ENCODE measurements at regions not wholly inside any gene's neighbourhood (a gene's known extent, or its start where the extent isn't known, plus 50 kb on each side); places are given as distances from the start of the nearest gene placed in this dataset.

DNA sequence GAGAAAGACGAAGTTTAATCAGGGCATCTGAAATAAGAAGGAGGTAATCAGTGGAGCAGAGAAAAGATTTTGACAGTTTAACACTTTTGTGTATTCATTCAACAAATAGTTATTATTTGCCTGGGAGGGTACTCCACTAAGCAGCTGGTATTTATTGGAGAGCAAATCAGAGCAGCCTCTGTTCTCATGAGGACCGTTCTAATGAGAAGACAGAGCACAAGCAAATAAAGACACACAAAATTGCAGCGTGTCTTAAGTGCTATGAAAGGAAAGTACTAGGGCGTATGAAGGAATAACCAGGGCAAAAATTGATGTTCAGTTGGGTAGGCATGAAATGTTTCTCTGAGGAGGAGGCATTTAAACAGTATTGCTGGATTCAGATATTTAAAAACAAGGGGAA is 302.9 kb upstream of the RARB start:
- TF ChIP-seq, protein P1, sequence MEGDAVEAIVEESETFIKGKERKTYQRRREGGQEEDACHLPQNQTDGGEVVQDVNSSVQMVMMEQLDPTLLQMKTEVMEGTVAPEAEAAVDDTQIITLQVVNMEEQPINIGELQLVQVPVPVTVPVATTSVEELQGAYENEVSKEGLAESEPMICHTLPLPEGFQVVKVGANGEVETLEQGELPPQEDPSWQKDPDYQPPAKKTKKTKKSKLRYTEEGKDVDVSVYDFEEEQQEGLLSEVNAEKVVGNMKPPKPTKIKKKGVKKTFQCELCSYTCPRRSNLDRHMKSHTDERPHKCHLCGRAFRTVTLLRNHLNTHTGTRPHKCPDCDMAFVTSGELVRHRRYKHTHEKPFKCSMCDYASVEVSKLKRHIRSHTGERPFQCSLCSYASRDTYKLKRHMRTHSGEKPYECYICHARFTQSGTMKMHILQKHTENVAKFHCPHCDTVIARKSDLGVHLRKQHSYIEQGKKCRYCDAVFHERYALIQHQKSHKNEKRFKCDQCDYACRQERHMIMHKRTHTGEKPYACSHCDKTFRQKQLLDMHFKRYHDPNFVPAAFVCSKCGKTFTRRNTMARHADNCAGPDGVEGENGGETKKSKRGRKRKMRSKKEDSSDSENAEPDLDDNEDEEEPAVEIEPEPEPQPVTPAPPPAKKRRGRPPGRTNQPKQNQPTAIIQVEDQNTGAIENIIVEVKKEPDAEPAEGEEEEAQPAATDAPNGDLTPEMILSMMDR (conservative IDR thresholded peaks at IDR 0.05; ENCODE audit: low read length): no peak
- no peak overlapping the region for H3K4me3 ChIP-seq (ENCODE audit: low read length)
- no peak for DNase-seq (ENCODE audit: low read depth)

DNA sequence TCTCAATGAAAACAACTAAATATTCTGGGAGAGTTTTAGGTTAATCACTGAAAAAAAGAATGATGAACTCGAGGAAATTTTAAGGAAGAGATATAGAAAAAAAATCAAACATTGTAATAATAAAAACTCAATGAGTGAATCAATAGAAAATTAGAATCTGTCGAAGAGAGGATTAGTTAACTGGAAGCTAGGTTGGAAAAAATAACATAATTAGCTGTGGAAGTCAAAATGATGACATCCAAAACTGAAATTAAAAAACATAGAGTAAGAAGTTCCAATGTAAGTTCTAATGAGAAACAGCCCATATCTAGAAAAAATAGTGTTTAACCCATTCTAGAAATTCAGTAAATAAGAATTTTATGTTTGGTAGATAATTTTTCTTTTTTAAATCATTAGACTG is 299.3 kb upstream of the RARB start:
- no peak for DNase-seq (ENCODE audit: low read depth)
- H3K4me3 ChIP-seq (ENCODE audit: low read length): no peak overlapping the region

DNA sequence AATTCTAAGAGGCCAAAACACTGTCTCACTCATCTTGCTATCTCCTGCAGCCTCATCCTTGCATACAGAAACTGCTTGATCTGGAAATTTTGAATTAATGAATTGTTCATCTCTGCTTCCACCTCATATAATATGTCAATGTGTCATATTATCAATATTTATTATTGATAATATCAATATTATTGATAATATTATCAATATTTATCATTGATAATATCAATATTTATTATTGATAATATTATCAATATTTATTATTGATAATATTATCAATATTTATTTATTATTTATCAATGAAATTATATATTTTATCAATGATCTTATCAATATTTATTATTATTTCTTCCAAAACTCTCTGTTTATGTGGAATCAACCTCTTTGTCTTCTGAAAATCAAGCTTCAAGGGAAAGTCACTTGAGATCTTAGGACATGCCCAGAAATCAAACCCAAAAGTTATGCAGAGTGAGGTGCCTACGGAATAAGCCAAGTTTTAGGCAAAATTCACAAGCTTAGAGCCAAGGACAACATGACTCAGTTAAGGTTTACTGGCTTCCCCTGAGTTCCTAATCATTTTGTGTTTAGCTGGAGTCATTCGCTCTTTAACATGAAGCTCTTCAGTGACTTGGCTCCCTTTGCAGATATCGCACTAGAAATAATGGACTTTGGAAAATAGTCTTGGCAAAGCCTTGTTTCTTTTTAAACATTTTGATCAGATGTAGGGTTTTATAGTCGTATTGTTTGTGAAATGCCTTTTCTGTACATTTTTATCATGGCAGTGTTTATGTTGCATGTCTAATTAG is 297.1 kb upstream of the RARB start:
- DNase-seq (ENCODE audit: low read depth): no peak
- no peak overlapping the region for H3K4me3 ChIP-seq (ENCODE audit: low read length)

More for the DNA sequence above, 299.3 kb upstream of the RARB start:
- TF ChIP-seq, protein P1 (conservative IDR thresholded peaks at IDR 0.05; ENCODE audit: low read length): no peak

DNA sequence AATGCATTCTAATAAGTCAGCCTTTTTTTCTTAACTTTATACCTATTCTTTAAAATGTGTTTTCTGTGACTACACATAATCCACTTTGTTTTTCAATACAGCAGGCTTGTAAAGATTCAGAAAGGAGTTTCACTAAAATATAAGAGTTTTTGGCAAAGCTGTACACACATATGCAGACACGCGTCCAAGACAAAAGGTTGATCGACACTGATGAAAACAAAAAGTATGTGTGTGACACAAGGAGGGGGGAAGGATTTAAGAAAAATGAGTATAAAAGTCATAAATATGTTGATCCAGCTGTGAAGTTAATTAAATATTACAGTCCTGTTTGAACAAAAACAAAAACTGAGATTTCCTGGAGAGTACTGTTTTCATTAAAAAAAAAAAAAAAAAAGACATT is 294.5 kb upstream of the RARB start:
- TF ChIP-seq, protein P1 (conservative IDR thresholded peaks at IDR 0.05; ENCODE audit: low read length): no peak
- no peak overlapping the region for H3K4me3 ChIP-seq (ENCODE audit: low read length)
- no peak for DNase-seq (ENCODE audit: low read depth)

More for the DNA sequence above, 297.1 kb upstream of the RARB start:
- TF ChIP-seq, protein P1 (conservative IDR thresholded peaks at IDR 0.05; ENCODE audit: low read length): no peak

DNA sequence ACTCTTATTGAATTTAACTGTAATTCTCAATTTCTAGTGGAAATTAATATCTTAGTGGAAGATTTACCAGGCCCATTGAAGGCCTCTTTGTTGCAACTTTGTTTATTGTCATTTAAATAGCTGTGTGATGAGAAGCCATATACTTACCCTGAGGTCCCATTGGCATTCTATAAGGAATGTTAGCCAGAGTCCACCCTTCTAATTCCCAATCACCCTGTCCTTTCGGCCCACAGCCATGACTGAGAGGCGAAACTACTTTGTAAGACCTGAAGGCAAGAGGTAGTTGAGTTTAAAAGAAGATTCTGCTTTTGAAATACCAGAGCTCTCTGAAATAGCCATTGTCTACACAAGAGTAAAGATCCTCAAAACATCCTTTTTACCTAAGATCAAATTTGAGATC is 290.5 kb upstream of the RARB start:
- H3K4me3 ChIP-seq (ENCODE audit: low read length): no peak overlapping the region
- TF ChIP-seq, protein P1 (conservative IDR thresholded peaks at IDR 0.05; ENCODE audit: low read length): no peak
- no peak for DNase-seq (ENCODE audit: low read depth)

DNA sequence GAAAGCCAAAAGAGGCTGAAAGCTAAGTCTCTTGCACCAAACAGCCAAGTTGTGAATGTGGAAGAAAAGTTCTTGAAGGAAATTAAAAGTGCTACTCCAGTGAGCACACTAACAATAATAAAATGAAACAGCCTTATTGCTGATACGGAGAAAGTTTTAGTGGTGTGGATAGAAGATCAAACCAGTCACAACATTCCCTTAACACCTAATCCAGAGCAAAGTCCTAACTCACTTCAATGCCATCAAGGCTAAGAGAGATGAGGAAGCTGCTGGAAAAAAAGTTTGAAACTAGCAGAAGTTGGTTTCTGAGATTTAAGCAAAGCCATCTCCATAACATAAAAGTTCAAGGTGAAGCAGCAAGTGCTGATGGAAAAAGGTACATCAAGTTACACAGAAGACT is 288.8 kb upstream of the RARB start:
- H3K4me3 ChIP-seq (ENCODE audit: low read length): no peak overlapping the region
- TF ChIP-seq, protein P1 (conservative IDR thresholded peaks at IDR 0.05; ENCODE audit: low read length): no peak
- DNase-seq (ENCODE audit: low read depth): no peak

All from AG10803 (cell line).